HG03571 (cell line): ENCODE measurements at regions not wholly inside any gene's neighbourhood (a gene's known extent, or its start where the extent isn't known, plus 50 kb on each side); places are given as distances from the start of the nearest gene placed in this dataset.

Source experiments
- ATAC-seq: cut with Tn5 transposase; IDR thresholded peaks from one replicate; pipeline ENCODE4 v1.9.1; 2021; ENCODE audit not compliant: unreplicated experiment

GRCh38 chr12:62130834-62131552, 129.2 kb upstream of the USP15 start:
- no peak for ATAC-seq

DNA sequence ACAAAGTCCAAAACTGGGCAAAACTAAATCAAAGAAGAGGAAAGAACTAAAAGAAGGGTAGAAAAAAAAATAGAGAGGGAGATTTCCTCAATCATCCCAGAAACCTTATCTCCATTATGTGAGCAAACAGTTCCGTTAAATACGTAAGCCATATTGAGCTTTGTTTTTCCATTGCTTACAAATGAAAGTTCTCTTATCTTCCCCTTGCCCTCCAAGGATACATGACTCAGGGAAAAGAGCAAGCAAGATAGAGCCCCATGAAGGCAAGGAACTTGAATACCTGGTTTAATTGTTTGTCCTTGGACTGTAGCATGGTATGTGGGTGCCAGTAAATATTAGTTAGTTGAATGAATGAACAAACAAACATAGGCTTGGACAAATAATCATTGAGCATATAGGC, 126.8 kb upstream of the USP15 start:
- no peak for ATAC-seq

DNA sequence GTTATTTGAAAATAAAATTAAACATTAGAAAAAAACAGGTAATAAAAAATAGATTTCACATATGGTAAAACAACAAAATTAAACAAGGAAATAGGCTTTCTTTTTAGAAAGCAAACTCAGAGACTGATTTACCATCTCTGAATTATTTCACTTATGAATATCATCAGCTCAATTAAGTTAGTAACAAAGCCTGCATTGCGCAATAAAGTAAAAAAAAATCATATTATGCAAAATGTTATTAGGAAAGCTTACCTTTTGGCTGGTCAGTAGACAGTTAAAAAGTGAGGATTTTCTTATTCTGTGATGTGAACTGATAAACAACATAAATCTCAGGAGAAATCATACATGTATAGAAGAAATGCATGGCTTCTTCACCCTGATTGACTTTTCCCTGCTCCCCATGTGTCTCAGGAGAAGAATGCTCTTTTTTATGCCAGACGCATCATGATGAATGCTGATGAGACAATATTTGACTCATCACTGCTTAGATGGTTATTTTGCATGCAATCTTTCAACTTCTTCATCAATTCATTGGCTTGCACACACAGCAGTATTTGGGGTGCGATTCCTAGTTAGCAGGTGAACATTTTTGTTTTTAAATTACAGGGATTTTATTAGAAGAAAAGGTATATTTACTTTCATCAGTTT, 124.5 kb upstream of the USP15 start:
- no peak for ATAC-seq

GRCh38 chr12:62136496-62136895, 123.7 kb upstream of the USP15 start:
- no peak for ATAC-seq

DNA sequence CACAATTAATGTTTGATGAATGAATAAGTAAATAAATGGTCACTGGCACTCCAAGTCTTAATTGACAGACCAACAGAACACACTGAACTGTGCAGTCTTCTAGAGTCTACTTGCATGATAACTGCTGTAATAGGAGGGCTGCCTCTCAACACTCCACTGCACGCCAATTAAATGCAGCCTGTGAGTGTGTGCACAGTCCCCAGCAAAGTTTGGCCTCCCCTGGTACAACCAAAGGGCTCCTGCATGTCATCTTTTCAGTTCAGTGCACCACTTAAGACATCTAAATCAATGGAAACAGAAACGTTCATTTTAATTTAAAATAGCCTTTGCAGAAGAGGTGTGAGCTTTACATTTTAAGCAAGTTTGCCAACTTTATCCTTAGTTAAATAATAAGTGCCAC, 121.7 kb upstream of the USP15 start:
- ATAC-seq: no peak

- no peak for ATAC-seq
Observed at GRCh38 chr12:62146318-62146717, 113.9 kb upstream of the USP15 start.

GRCh38 chr12:62158013-62158412, 102.2 kb upstream of the USP15 start:
- no peak for ATAC-seq

GRCh38 chr12:62158461-62159360, 101.5 kb upstream of the USP15 start:
- no peak for ATAC-seq

- ATAC-seq: no peak
Observed at GRCh38 chr12:62162214-62162613, 98.0 kb upstream of the USP15 start.

DNA sequence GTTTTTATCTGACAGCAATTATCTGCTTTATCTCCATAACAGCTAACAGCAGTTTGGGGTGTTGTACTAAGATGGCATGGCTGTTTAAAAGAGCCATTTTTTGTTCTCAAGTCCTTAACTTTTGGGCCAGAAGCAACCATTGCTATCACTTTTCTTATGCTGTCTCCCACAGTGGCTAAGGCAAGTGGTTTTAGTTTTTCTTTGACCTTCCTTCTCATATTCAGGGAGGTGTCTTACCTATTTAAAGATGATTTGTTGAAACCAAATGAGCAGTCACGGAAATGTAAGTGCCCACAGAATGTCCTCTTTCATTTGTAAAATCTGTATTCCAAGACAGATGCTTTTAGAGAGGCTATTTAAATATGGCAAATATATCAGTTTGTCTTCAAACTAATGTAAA, 96.8 kb upstream of the USP15 start:
- no peak for ATAC-seq

DNA sequence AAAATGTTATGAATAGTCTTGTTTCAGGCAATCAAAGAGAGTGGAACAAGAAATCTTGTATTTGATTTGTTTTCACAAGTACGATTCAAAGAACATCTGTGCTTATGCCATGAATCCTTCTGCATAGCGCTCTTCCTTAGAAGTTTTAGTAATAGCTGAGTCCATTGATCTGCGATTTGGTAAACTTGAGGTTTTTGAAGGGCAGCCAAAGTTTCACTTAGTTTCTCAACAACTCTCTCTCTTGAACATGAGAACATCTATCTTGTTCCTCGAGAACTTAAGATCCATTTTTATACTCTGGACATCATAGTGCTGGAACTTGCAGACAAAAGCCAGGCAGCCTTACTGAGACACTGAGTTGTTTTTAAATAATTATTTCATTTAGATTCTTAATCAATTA, 96.2 kb upstream of the USP15 start:
- ATAC-seq: no peak

GRCh38 chr12:62166525-62166924, 93.7 kb upstream of the USP15 start:
- ATAC-seq: no peak

- no peak for ATAC-seq
Observed at GRCh38 chr12:62168411-62168810, 91.8 kb upstream of the USP15 start.

DNA sequence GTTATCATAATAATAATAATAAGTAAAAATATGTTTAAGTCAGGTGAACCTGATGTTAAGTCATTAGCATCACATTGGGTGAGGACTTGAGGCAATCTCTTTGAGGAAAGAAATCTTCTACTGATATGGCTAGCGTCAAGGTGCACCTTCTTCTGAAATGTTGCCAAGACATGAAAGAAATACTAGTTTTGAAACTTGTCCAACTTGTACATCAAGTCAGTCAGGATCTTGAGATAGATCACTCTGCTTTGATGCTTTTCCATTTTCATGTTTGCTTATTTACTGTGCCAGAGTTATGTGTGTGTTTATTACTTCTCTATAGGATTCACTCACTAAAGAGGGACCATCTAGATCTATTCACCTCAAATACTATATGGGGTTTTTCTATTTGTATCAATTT, 90.0 kb upstream of the USP15 start:
- no peak for ATAC-seq

GRCh38 chr12:62190689-62191490, 69.3 kb upstream of the USP15 start:
- ATAC-seq: no peak

DNA sequence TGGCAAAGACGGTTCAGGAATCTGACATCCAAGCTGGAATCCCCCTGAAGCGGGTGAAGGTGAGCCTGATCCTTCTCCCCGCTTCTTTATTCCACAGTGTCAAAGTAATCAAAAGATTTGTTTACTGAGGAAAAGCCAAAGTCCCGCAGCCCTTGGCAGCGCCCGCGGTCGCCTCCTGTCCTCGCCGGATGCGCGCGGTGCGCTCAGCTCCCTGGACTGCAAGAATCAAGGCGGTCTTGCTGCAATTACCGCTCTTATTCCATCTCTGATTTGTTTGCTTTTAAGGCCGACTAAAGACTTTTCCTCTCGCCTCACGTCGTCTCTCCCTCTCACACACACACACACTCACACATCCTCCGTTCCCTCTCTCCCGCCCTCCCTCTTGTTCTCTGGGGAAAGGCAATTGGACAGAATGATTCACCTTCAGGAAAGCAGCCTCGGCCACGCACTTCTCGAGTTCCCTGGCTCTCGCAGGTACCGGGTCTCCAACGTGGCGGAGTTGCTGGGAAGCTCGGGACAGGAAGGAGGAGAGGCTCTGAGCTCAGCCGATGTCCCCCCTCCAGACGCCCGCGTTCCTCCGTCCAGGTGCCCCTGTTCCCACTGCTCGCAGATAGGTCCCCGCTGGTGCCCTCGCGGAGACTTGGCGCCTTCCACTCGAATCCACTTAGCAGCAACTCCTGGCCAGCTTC, 68.6 kb upstream of the USP15 start:
- ATAC-seq: no peak

DNA sequence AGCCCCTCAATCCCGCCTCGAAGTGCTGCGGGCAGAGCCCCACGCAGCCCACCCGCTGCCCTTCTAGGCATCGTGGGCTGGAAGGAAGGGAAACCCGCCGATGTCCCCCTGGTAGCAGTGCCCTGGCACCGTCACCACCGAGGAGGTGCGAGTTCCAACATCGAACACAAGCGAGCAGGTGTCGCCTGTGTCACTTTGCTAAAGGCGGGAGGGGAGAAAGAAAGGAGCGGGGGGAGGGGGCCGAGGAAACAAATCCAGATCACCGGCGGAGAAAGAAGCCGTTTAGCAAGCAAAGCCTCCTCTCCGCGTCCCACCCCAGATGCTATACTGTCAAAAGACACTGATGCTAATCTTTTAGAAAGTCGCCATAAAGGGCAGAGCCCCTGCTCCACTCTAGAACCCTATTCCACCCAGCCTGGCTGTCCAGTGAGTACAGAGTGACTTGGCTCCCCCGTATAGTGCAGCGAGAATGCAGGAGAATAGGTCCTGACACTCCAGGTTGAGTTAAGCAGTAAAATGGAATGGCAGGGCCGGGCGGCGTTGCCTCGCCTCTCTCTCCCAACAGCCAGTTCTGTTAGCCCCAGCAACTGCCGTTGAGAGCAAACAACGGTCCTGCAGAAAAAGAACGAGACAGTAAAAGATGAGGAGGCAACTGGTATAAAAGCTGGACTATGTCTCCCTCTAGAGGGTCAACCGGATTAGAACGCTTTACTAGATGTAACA, 67.9 kb upstream of the USP15 start:
- peak; percentile 84 for ATAC-seq

DNA sequence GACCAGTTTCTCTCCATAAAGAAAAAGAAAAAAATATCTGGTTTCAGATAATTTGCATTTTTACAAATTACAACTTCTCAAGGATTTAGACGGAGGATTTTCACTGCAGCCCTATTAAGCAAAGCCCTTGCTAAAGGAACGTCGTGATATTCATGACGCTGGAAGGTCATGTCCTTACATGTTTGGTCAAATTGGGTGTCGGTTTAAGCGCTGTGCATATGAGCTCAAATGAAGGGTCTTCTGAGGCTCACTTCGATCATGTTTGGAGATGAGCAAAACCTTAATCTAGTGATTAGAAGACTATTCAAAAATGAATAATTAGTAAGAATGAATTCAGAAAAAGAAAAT, 67.3 kb upstream of the USP15 start:
- ATAC-seq: no peak

DNA sequence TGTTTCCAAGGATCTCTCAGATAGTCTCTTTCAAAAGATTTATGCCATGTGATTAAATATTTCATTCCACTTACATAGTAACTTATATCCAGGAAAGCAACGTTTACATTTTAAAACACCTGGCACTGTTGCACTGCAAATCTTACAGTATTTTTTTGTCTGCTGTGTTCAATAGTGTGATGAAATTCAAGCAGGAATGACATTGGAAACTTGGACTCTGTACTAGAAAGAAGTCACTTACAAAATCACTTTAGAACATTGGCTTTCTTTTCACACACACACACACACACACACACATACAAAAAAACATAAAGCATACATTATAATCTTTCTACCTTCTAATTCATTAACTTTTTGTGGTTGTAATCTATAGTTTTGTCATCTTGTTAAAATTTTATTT, 66.2 kb upstream of the USP15 start:
- ATAC-seq: no peak

DNA sequence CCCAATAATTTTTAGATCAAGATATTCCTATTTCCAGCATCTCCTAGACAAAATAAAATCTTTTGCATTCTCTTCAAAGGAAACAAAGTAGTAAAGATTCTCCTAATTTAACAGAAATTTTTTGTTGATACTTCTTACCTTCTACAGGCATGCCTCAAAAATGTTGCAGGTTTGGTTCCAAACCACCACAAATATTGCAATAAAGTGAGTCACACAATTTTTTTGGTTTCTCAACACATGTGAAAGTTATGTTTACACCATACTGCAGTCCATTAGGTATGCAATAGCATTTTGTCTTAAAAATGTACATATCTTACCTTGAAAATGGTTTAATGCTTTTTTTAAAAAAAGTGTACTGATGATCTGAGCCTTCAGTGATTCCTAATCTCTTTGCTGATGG, 65.6 kb upstream of the USP15 start:
- ATAC-seq: no peak
